ENCODE measurements at regions not wholly inside any gene's neighbourhood (a gene's known extent, or its start where the extent isn't known, plus 50 kb on each side); places are given as distances from the start of the nearest gene placed in this dataset.

GRCh38 chr16:5328546-5328945 lies 231.0 kb upstream of the EEF2KMT start:
- TF ChIP-seq ZFP41 (tag by site-specific recombination; IDR thresholded peaks at IDR 0.05; ENCODE audit: borderline replicate concordance) (no peak), ZNF549 (tag by site-specific recombination; IDR thresholded peaks at IDR 0.05) (no peak), CTCF (tag by site-specific recombination; IDR thresholded peaks at IDR 0.05) (no peak), ZNF121 (tag by site-specific recombination; IDR thresholded peaks at IDR 0.05) (no peak), ZNF24 (tag by site-specific recombination; IDR thresholded peaks at IDR 0.05) (no peak), ZNF830 (tag by site-specific recombination; IDR thresholded peaks at IDR 0.05; ENCODE audit: low read depth) (no peak), ZNF692 (tag by site-specific recombination; IDR thresholded peaks at IDR 0.05) (no peak), REST (tag by site-specific recombination; IDR thresholded peaks at IDR 0.05) (no peak)

Data from HEK293 (cell line).